T-helper 2 cell treated with Interferon-gamma antibody and Interleukin-4, amounts not matched to agents 5 μg/mL and 100 μg/mL, for 36 hours (primary cell): ENCODE measurements at regions not wholly inside any gene's neighbourhood (a gene's known extent, or its start where the extent isn't known, plus 50 kb on each side); places are given as distances from the start of the nearest gene placed in this dataset.
"Not testable (repeated sequence)": the region's sequence is repeated elsewhere in the genome, so short reads cannot be mapped to it uniquely, and the experiment has no call there.

ENCODE experiments used
- DNase-seq: peaks from one replicate; pipeline ENCODE4 v3.0.0; 2021; ENCODE audit warnings: low spot score
- H3K27ac Mint-ChIP-seq: one replicate; pipeline ENCODE4 v1.8.0; 2021; ENCODE audit warnings: mild to moderate bottlenecking, mixed read lengths
- H3K27me3 Mint-ChIP-seq: one replicate; pipeline ENCODE4 v1.8.0; 2021; ENCODE audit warnings: low read depth, mixed read lengths
- H3K36me3 Mint-ChIP-seq: one replicate; pipeline ENCODE4 v1.8.0; 2021; ENCODE audit warnings: low read depth, mixed read lengths
- H3K4me1 Mint-ChIP-seq: one replicate; pipeline ENCODE4 v1.8.0; 2021; ENCODE audit warnings: low read depth, mixed read lengths
- H3K4me3 Mint-ChIP-seq: one replicate; pipeline ENCODE4 v1.8.0; 2022; ENCODE audit warnings: mild to moderate bottlenecking, moderate library complexity, mixed read lengths
- H3K9me3 Mint-ChIP-seq: one replicate; pipeline ENCODE4 v1.8.0; 2021; ENCODE audit warnings: mixed read lengths

GRCh38 chr2:210888035-210888434 is 331.6 kb downstream of the CPS1 start:
- H3K27ac Mint-ChIP-seq: no peak overlapping the region
- H3K27me3 Mint-ChIP-seq: no peaks in the 10 kb centered on the region
- DNase-seq: no peak
- no peak overlapping the region for H3K4me3 Mint-ChIP-seq
- H3K36me3 Mint-ChIP-seq: no peaks in the 10 kb centered on the region
- no peaks in the 10 kb centered on the region for H3K4me1 Mint-ChIP-seq
- peaks cover 6% of the 10 kb centered on the region for H3K9me3 Mint-ChIP-seq

- no peak overlapping the region for H3K4me3 Mint-ChIP-seq
- H3K36me3 Mint-ChIP-seq: no peaks in the 10 kb centered on the region
- no peak overlapping the region for H3K27ac Mint-ChIP-seq
- DNase-seq: no peak
- H3K9me3 Mint-ChIP-seq: no peaks in the 10 kb centered on the region
- no peaks in the 10 kb centered on the region for H3K27me3 Mint-ChIP-seq
- no peaks in the 10 kb centered on the region for H3K4me1 Mint-ChIP-seq
Observed at GRCh38 chr2:210895132-210895531, 338.7 kb downstream of the CPS1 start.

- Mint-ChIP-seq H3K4me3 (no peak overlapping the region), H3K4me1 (no peaks in the 10 kb centered on the region), H3K9me3 (no peaks in the 10 kb centered on the region), H3K27me3 (no peaks in the 10 kb centered on the region), H3K27ac (no peak overlapping the region), H3K36me3 (no peaks in the 10 kb centered on the region)
- no peak for DNase-seq
Observed at GRCh38 chr2:210899131-210899530, 342.7 kb downstream of the CPS1 start.

- Mint-ChIP-seq H3K4me1 (no peaks in the 10 kb centered on the region), H3K36me3 (no peaks in the 10 kb centered on the region), H3K4me3 (no peak overlapping the region), H3K9me3 (no peaks in the 10 kb centered on the region), H3K27ac (no peak overlapping the region), H3K27me3 (no peaks in the 10 kb centered on the region)
- DNase-seq: no peak
Observed at GRCh38 chr2:210901326-210901725, 344.9 kb downstream of the CPS1 start.

GRCh38 chr2:210912779-210913178 is 356.4 kb downstream of the CPS1 start:
- Mint-ChIP-seq H3K36me3 (no peaks in the 10 kb centered on the region), H3K27me3 (no peaks in the 10 kb centered on the region), H3K27ac (no peak overlapping the region), H3K4me3 (no peak overlapping the region), H3K9me3 (peaks cover 4% of the 10 kb centered on the region), H3K4me1 (no peaks in the 10 kb centered on the region)
- no peak for DNase-seq

- no peak for DNase-seq
- no peak overlapping the region for H3K4me3 Mint-ChIP-seq
Observed at GRCh38 chr2:210913461-210913860, 357.1 kb downstream of the CPS1 start.

GRCh38 chr2:210915912-210916311 is 359.5 kb downstream of the CPS1 start:
- Mint-ChIP-seq H3K27ac (no peak overlapping the region), H3K36me3 (no peaks in the 10 kb centered on the region)

More at GRCh38 chr2:210913461-210913860, 357.1 kb downstream of the CPS1 start:
- H3K9me3 Mint-ChIP-seq: peaks cover 4% of the 10 kb centered on the region
- H3K36me3 Mint-ChIP-seq: no peaks in the 10 kb centered on the region
- no peaks in the 10 kb centered on the region for H3K4me1 Mint-ChIP-seq
- H3K27ac Mint-ChIP-seq: no peak overlapping the region
- no peaks in the 10 kb centered on the region for H3K27me3 Mint-ChIP-seq

GRCh38 chr2:210917465-210917864 is 361.1 kb downstream of the CPS1 start:
- no peak overlapping the region for H3K4me3 Mint-ChIP-seq
- no peaks in the 10 kb centered on the region for H3K4me1 Mint-ChIP-seq
- no peaks in the 10 kb centered on the region for H3K27me3 Mint-ChIP-seq
- no peak for DNase-seq
- no peaks in the 10 kb centered on the region for H3K36me3 Mint-ChIP-seq
- H3K27ac Mint-ChIP-seq: no peak overlapping the region
- H3K9me3 Mint-ChIP-seq: peaks cover 4% of the 10 kb centered on the region

More at GRCh38 chr2:210915912-210916311, 359.5 kb downstream of the CPS1 start:
- DNase-seq: no peak
- Mint-ChIP-seq H3K4me3 (no peak overlapping the region), H3K27me3 (no peaks in the 10 kb centered on the region), H3K4me1 (no peaks in the 10 kb centered on the region), H3K9me3 (peaks cover 4% of the 10 kb centered on the region)

- no peak for DNase-seq
- no peaks in the 10 kb centered on the region for H3K36me3 Mint-ChIP-seq
- H3K27me3 Mint-ChIP-seq: no peaks in the 10 kb centered on the region
- H3K4me1 Mint-ChIP-seq: no peaks in the 10 kb centered on the region
- no peak overlapping the region for H3K27ac Mint-ChIP-seq
- H3K4me3 Mint-ChIP-seq: no peak overlapping the region
- H3K9me3 Mint-ChIP-seq: peaks cover under 1% of the 10 kb centered on the region
Observed at GRCh38 chr2:210919128-210919527, 362.7 kb downstream of the CPS1 start.

- H3K4me3 Mint-ChIP-seq: no peak overlapping the region
- H3K36me3 Mint-ChIP-seq: no peaks in the 10 kb centered on the region
- no peaks in the 10 kb centered on the region for H3K27me3 Mint-ChIP-seq
- DNase-seq: no peak
- no peaks in the 10 kb centered on the region for H3K4me1 Mint-ChIP-seq
- H3K27ac Mint-ChIP-seq: no peak overlapping the region
- H3K9me3 Mint-ChIP-seq: no peaks in the 10 kb centered on the region
Observed at GRCh38 chr2:210922419-210922818, 366.0 kb downstream of the CPS1 start.

GRCh38 chr2:210928714-210929113 is 372.3 kb downstream of the CPS1 start:
- H3K27me3 Mint-ChIP-seq: no peaks in the 10 kb centered on the region
- no peak overlapping the region for H3K27ac Mint-ChIP-seq
- no peaks in the 10 kb centered on the region for H3K36me3 Mint-ChIP-seq
- H3K4me3 Mint-ChIP-seq: no peak overlapping the region
- DNase-seq: no peak
- no peaks in the 10 kb centered on the region for H3K9me3 Mint-ChIP-seq
- H3K4me1 Mint-ChIP-seq: no peaks in the 10 kb centered on the region

GRCh38 chr2:210938228-210938627 is 381.8 kb downstream of the CPS1 start:
- H3K27me3 Mint-ChIP-seq: no peaks in the 10 kb centered on the region
- H3K4me1 Mint-ChIP-seq: no peaks in the 10 kb centered on the region
- H3K27ac Mint-ChIP-seq: no peak overlapping the region
- H3K4me3 Mint-ChIP-seq: no peak overlapping the region
- H3K9me3 Mint-ChIP-seq: no peaks in the 10 kb centered on the region
- no peak for DNase-seq
- H3K36me3 Mint-ChIP-seq: no peaks in the 10 kb centered on the region

- no peaks in the 10 kb centered on the region for H3K4me1 Mint-ChIP-seq
- H3K9me3 Mint-ChIP-seq: no peaks in the 10 kb centered on the region
- no peak overlapping the region for H3K4me3 Mint-ChIP-seq
Observed at GRCh38 chr2:210946395-210946794, 390.0 kb downstream of the CPS1 start.

GRCh38 chr2:210950434-210951060 is 394.1 kb downstream of the CPS1 start:
- not testable (repeated sequence) for H3K4me1 Mint-ChIP-seq, H3K9me3 Mint-ChIP-seq, DNase-seq, H3K36me3 Mint-ChIP-seq, H3K4me3 Mint-ChIP-seq, H3K27me3 Mint-ChIP-seq, H3K27ac Mint-ChIP-seq

More at GRCh38 chr2:210946395-210946794, 390.0 kb downstream of the CPS1 start:
- Mint-ChIP-seq H3K36me3 (no peaks in the 10 kb centered on the region), H3K27me3 (no peaks in the 10 kb centered on the region), H3K27ac (no peak overlapping the region)
- DNase-seq: no peak

GRCh38 chr2:210954386-210954907 is 398.0 kb downstream of the CPS1 start:
- H3K36me3 Mint-ChIP-seq: no peaks in the 10 kb centered on the region
- DNase-seq: no peak
- H3K27me3 Mint-ChIP-seq: no peaks in the 10 kb centered on the region
- no peaks in the 10 kb centered on the region for H3K4me1 Mint-ChIP-seq
- no peak overlapping the region for H3K4me3 Mint-ChIP-seq
- no peaks in the 10 kb centered on the region for H3K9me3 Mint-ChIP-seq
- H3K27ac Mint-ChIP-seq: no peak overlapping the region
